H9 (cell line): ENCODE measurements at regions not wholly inside any gene's neighbourhood (a gene's known extent, or its start where the extent isn't known, plus 50 kb on each side); places are given as distances from the start of the nearest gene placed in this dataset.

Experiments
- DNase-seq: peaks from one replicate; pipeline ENCODE4 v3.0.0-alpha.2; 2017
- H2AFZ ChIP-seq: one replicate; pipeline ENCODE4 v1.6.1; 2013; ENCODE audit warnings: mild to moderate bottlenecking, low read length, control low read depth, moderate library complexity
- H2AK5ac ChIP-seq: 2 replicates; pipeline ENCODE4 v1.6.1; 2013; ENCODE audit warnings: low read length, control low read depth, mixed read lengths; ENCODE audit not compliant: insufficient read length
- H2BK120ac ChIP-seq: one replicate; pipeline ENCODE4 v1.6.1; 2013; ENCODE audit warnings: low read depth, mild to moderate bottlenecking, low read length, control low read depth, inconsistent platforms; ENCODE audit not compliant: poor library complexity, severe bottlenecking
- H2BK12ac ChIP-seq: 2 replicates; pipeline ENCODE4 v1.6.1; 2013; ENCODE audit warnings: low read length, control low read depth, mixed read lengths, low read depth; ENCODE audit not compliant: insufficient read length
- H2BK15ac ChIP-seq: 2 replicates; pipeline ENCODE4 v1.6.1; 2013; ENCODE audit warnings: low read depth, low read length, control low read depth
- H2BK20ac ChIP-seq: one replicate; pipeline ENCODE4 v1.6.1; 2013; ENCODE audit warnings: low read depth, mild to moderate bottlenecking, low read length, control low read depth, inconsistent platforms; ENCODE audit not compliant: poor library complexity, severe bottlenecking
- H2BK5ac ChIP-seq: 2 replicates; pipeline ENCODE4 v1.6.1; 2013; ENCODE audit warnings: low read length, control low read depth, mixed read lengths; ENCODE audit not compliant: insufficient read length
- H3K14ac ChIP-seq: 2 replicates; pipeline ENCODE4 v1.6.1; 2013; ENCODE audit warnings: low read length, control low read depth; ENCODE audit not compliant: insufficient read depth
- H3K18ac ChIP-seq: 2 replicates; pipeline ENCODE4 v1.6.1; 2013; ENCODE audit warnings: low read depth, mild to moderate bottlenecking, mixed read lengths, low read length, control low read depth; ENCODE audit not compliant: insufficient read length
- H3K23ac ChIP-seq: 2 replicates; pipeline ENCODE4 v1.6.1; 2013; ENCODE audit warnings: low read length, control low read depth, mixed read lengths, low read depth; ENCODE audit not compliant: insufficient read length
- H3K23me2 ChIP-seq: 2 replicates; pipeline ENCODE4 v1.6.1; 2013; ENCODE audit warnings: low read depth, mild to moderate bottlenecking, mixed read lengths, low read length, control low read depth; ENCODE audit not compliant: insufficient read length, poor library complexity, severe bottlenecking
- H3K27ac ChIP-seq: 2 replicates; pipeline ENCODE4 v1.5.1; 2013; ENCODE audit warnings: low read length, control low read depth, mixed read lengths, low read depth; ENCODE audit not compliant: insufficient read length
- H3K27me3 ChIP-seq: 2 replicates; pipeline ENCODE4 v1.6.1; 2013; ENCODE audit warnings: low read length, control low read depth, inconsistent platforms; ENCODE audit not compliant: insufficient read depth
- H3K4ac ChIP-seq: 2 replicates; pipeline ENCODE4 v1.6.1; 2013; ENCODE audit warnings: low read depth, mild to moderate bottlenecking, control low read depth, inconsistent platforms, low read length, moderate library complexity
- H3K4me1 ChIP-seq: 2 replicates; pipeline ENCODE4 v1.6.1; 2013; ENCODE audit warnings: low read length, control low read depth, inconsistent platforms; ENCODE audit not compliant: insufficient read depth
- H3K4me2 ChIP-seq: 2 replicates; pipeline ENCODE4 v1.6.1; 2013; ENCODE audit warnings: low read length, control low read depth, mixed read lengths; ENCODE audit not compliant: insufficient read length, insufficient read depth
- H3K56ac ChIP-seq: 2 replicates; pipeline ENCODE4 v1.6.1; 2013; ENCODE audit warnings: low read depth, mild to moderate bottlenecking, mixed read lengths, low read length, control low read depth; ENCODE audit not compliant: insufficient read length
- H3K79me1 ChIP-seq: 2 replicates; pipeline ENCODE4 v1.6.1; 2013; ENCODE audit warnings: low read depth, mild to moderate bottlenecking, moderate library complexity, low read length, control low read depth, inconsistent platforms; ENCODE audit not compliant: insufficient read depth, poor library complexity, severe bottlenecking
- H3K79me2 ChIP-seq: 2 replicates; pipeline ENCODE4 v1.6.1; 2013; ENCODE audit warnings: low read length, control low read depth, inconsistent platforms; ENCODE audit not compliant: insufficient read depth
- H3K9ac ChIP-seq: 2 replicates; pipeline ENCODE4 v1.6.1; 2013; ENCODE audit warnings: low read length, control low read depth, mixed read lengths; ENCODE audit not compliant: insufficient read length; ENCODE audit errors: extremely low read depth
- H3K9me3 ChIP-seq: one replicate; pipeline ENCODE4 v1.6.1; 2013; ENCODE audit warnings: low read depth, low read length, inconsistent platforms; ENCODE audit not compliant: control insufficient read depth
- H3T11ph ChIP-seq: one replicate; pipeline ENCODE4 v1.6.1; 2013; ENCODE audit warnings: mild to moderate bottlenecking, low read length, control low read depth, inconsistent platforms
- H4K20me1 ChIP-seq: one replicate; pipeline ENCODE4 v1.6.1; 2013; ENCODE audit not compliant: control insufficient read depth, insufficient read length, insufficient read depth
- H4K5ac ChIP-seq: 2 replicates; pipeline ENCODE4 v1.6.1; 2013; ENCODE audit warnings: low read depth, mild to moderate bottlenecking, mixed read lengths, low read length, control low read depth; ENCODE audit not compliant: insufficient read length
- H4K8ac ChIP-seq: replicated peaks from 2 replicates; pipeline ENCODE4 v1.6.1; 2013; ENCODE audit warnings: low read length, control low read depth, mixed read lengths, low read depth; ENCODE audit not compliant: insufficient read length
- H4K91ac ChIP-seq: 2 replicates; pipeline ENCODE4 v1.6.1; 2013; ENCODE audit warnings: low read depth, mild to moderate bottlenecking, moderate library complexity, mixed read lengths, low read length, control low read depth; ENCODE audit not compliant: insufficient read length
- H3K27ac Mint-ChIP-seq, 3 experiments: 2 replicates in 2 of 3; 3 replicates in 1 of 3; pipeline ENCODE4 v1.8.0; 2020 to 2021; ENCODE audit warnings: mixed read lengths in 3 of 3, mild to moderate bottlenecking in 1 of 3, moderate library complexity in 1 of 3
- H3K27me3 Mint-ChIP-seq: 2 replicates; pipeline ENCODE4 v1.8.0; 2021; ENCODE audit warnings: low read depth, mild to moderate bottlenecking, moderate library complexity, mixed read lengths
- H3K36me3 Mint-ChIP-seq, 3 experiments: 2 replicates in 2 of 3; 3 replicates in 1 of 3; pipeline ENCODE4 v1.8.0; 2020 to 2021; ENCODE audit warnings: low read depth in 3 of 3, mixed read lengths in 3 of 3; ENCODE audit not compliant: insufficient read depth in 1 of 3
- H3K4me1 Mint-ChIP-seq, 2 experiments: 2 replicates each; pipeline ENCODE4 v1.8.0; 2020; ENCODE audit warnings: mixed read lengths in 2 of 2
- H3K4me3 Mint-ChIP-seq, 2 experiments: 2 replicates in 1 of 2; 3 replicates in 1 of 2; pipeline ENCODE4 v1.8.0; 2020 to 2021; ENCODE audit warnings: mild to moderate bottlenecking in 2 of 2, mixed read lengths in 2 of 2, moderate library complexity in 1 of 2
- H3K9me3 Mint-ChIP-seq, 2 experiments: 2 replicates in 1 of 2; 3 replicates in 1 of 2; pipeline ENCODE4 v1.8.0; 2020; ENCODE audit warnings: mild to moderate bottlenecking in 2 of 2, mixed read lengths in 2 of 2, moderate library complexity in 1 of 2
- CTCF ChIP-seq: fragments of 200-600 bp; sonication (generic); conservative IDR thresholded peaks from 3 replicates; pipeline ENCODE4 v1.8.0; 2021; ENCODE audit warnings: antibody characterized with exemption, mild to moderate bottlenecking
- WGBS: extraction: QIAGEN DNeasy Blood & Tissue Kit; methylation state at CpG from one replicate; pipeline ENCODE4 v1.1.7; 2013; ENCODE audit warnings: missing lambda C conversion rate, low lambda C conversion rate, mixed read lengths; ENCODE audit not compliant: insufficient read length; ENCODE audit errors: extremely low coverage; 5-methylcytosine and 5-hydroxymethylcytosine counted together

DNA sequence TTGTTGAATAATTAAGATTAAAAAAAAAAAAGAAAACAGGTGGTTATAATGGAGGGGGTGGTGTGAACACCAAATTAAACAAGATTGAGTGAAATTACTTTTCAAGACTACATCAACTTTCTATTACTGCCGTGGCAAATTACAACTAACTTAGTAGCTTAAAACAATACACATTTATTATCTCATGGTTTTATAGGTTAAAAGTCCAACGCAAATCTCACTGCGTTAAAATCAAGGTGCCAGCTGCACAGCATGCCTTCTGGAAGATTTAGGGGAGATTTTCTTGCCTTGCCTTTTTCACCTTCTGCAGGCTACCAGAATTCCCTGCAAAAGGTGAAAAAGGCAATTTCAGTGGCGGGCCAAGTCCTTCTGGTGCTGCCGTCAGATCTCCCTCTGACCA lies 58.5 kb downstream of the ATXN3L start:
- Histone ChIP-seq H3K4me2 (no peak overlapping the region), H3K9ac (no peak overlapping the region), H3K18ac (no peak overlapping the region), H4K8ac (no peak overlapping the region), H3K79me2 (no peaks in the 10 kb centered on the region), H3T11ph (no peak overlapping the region), H2BK12ac (no peak overlapping the region), H3K9me3 (peaks cover 8% of the 10 kb centered on the region), H3K27ac (no peak overlapping the region), H2BK5ac (no peak overlapping the region), H2BK120ac (no peak overlapping the region), H4K20me1 (no peaks in the 10 kb centered on the region), H3K14ac (no peak overlapping the region), H3K79me1 (no peaks in the 10 kb centered on the region), H3K27me3 (no peaks in the 10 kb centered on the region), H3K4ac (no peak overlapping the region), H2AFZ (no peak overlapping the region), H2AK5ac (no peak overlapping the region), H3K23me2 (no peaks in the 10 kb centered on the region), H4K91ac (no peak overlapping the region), H3K4me1 (peaks cover 2% of the 10 kb centered on the region; the same call in 1 of the 2 replicates), H3K23ac (no peak overlapping the region), H2BK15ac (no peak overlapping the region), H4K5ac (no peak overlapping the region), H3K56ac (no peak overlapping the region), H2BK20ac (no peak overlapping the region)
- peaks cover 2% of the 10 kb centered on the region; the same call in 1 of the 2 replicates for H3K27me3 Mint-ChIP-seq
- no peak overlapping the region for H3K4me3 Mint-ChIP-seq
- H3K9me3 Mint-ChIP-seq: peaks cover 38% of the 10 kb centered on the region in 2 experiments
- no peak for TF ChIP-seq CTCF
- WGBS: no CpG with 5 or more reads among the region's 5 CpGs
- H3K36me3 Mint-ChIP-seq: peaks cover 0 to 4% (median 1%) of the 10 kb centered on the region in 3 experiments; a peak in 3 of 7 replicates
- no peaks in the 10 kb centered on the region for H3K4me1 Mint-ChIP-seq
- no peak for DNase-seq
- no peak overlapping the region for H3K27ac Mint-ChIP-seq
